HG02610 (cell line): ENCODE measurements at regions not wholly inside any gene's neighbourhood (a gene's known extent, or its start where the extent isn't known, plus 50 kb on each side); places are given as distances from the start of the nearest gene placed in this dataset.

Experiments used
- ATAC-seq: cut with Tn5 transposase; IDR thresholded peaks from one replicate; pipeline ENCODE4 v1.9.1; 2021; ENCODE audit warnings: mild to moderate bottlenecking, moderate library complexity; ENCODE audit not compliant: unreplicated experiment

GRCh38 chr15:62756326-62756994 is 286.1 kb upstream of the TPM1 start:
- ATAC-seq: no peak

GRCh38 chr15:62756995-62757360 is 285.6 kb upstream of the TPM1 start:
- ATAC-seq: no peak

- no peak for ATAC-seq
Measured at GRCh38 chr15:62757535-62757934, 285.0 kb upstream of the TPM1 start.

GRCh38 chr15:62758126-62758951 is 284.2 kb upstream of the TPM1 start:
- no peak for ATAC-seq

GRCh38 chr15:62758952-62759349 is 283.6 kb upstream of the TPM1 start:
- ATAC-seq: no peak

- ATAC-seq: no peak
Measured at GRCh38 chr15:62760538-62760937, 282.0 kb upstream of the TPM1 start.

GRCh38 chr15:62765916-62766315 is 276.6 kb upstream of the TPM1 start:
- ATAC-seq: no peak

GRCh38 chr15:62766599-62766998 is 275.9 kb upstream of the TPM1 start:
- ATAC-seq: no peak

- ATAC-seq: no peak
Measured at GRCh38 chr15:62769604-62770003, 272.9 kb upstream of the TPM1 start.

GRCh38 chr15:62770111-62770660 is 272.4 kb upstream of the TPM1 start:
- ATAC-seq: no peak

- ATAC-seq: no peak
Measured at GRCh38 chr15:62770752-62771151, 271.8 kb upstream of the TPM1 start.

GRCh38 chr15:62771234-62771633 is 271.3 kb upstream of the TPM1 start:
- ATAC-seq: no peak

- no peak for ATAC-seq
Measured at GRCh38 chr15:62773369-62774165, 269.0 kb upstream of the TPM1 start.

- no peak for ATAC-seq
Measured at GRCh38 chr15:62775932-62776331, 266.6 kb upstream of the TPM1 start.

- ATAC-seq: no peak
Measured at GRCh38 chr15:62777671-62778070, 264.9 kb upstream of the TPM1 start.

GRCh38 chr15:62779036-62779770 is 263.3 kb upstream of the TPM1 start:
- no peak for ATAC-seq

GRCh38 chr15:62779899-62780298 is 262.6 kb upstream of the TPM1 start:
- ATAC-seq: no peak

GRCh38 chr15:62781081-62781497 is 261.5 kb upstream of the TPM1 start:
- no peak for ATAC-seq

- no peak for ATAC-seq
Measured at GRCh38 chr15:62782071-62782841, 260.3 kb upstream of the TPM1 start.

GRCh38 chr15:62782896-62783295 is 259.7 kb upstream of the TPM1 start:
- ATAC-seq: no peak
